Spleen (tissue), 11 donors: ENCODE measurements at regions not wholly inside any gene's neighbourhood (a gene's known extent, or its start where the extent isn't known, plus 50 kb on each side); places are given as distances from the start of the nearest gene placed in this dataset.

Source experiments
- DNase-seq: peaks from one replicate; pipeline ENCODE4 v3.0.0-alpha.2; 2020
- H3K27ac ChIP-seq, 8 donors: fragments of 200-600 bp; sonication (generic) in 7 of 8; 1 replicate in 4 of 8; 2 replicates in 4 of 8; pipeline versions ENCODE4 v1.5.0 to v1.8.0; 2016 to 2021; ENCODE audit warnings: inconsistent platforms in 4 of 8, mild to moderate bottlenecking in 4 of 8, moderate library complexity in 1 of 8
- H3K27me3 ChIP-seq, 7 donors: fragments of 200-600 bp; sonication (generic) in 6 of 7; replicated peaks in 1 of 7; 1 replicate in 4 of 7; 2 replicates in 3 of 7; pipeline versions ENCODE4 v1.5.0 to v1.8.0; 2016 to 2021; ENCODE audit warnings: inconsistent platforms in 3 of 7, mild to moderate bottlenecking in 1 of 7
- H3K36me3 ChIP-seq, 6 donors: fragments of 200-600 bp; sonication (generic) in 5 of 6; 1 replicate in 4 of 6; 2 replicates in 2 of 6; pipeline versions ENCODE4 v1.5.0 to v1.8.0; 2016 to 2021; ENCODE audit warnings: inconsistent platforms in 2 of 6
- H3K4me1 ChIP-seq, 6 donors: fragments of 200-600 bp; sonication (generic) in 5 of 6; 1 replicate in 3 of 6; 2 replicates in 3 of 6; pipeline versions ENCODE4 v1.5.0 to v1.8.0; 2016 to 2021; ENCODE audit warnings: inconsistent platforms in 3 of 6
- H3K4me3 ChIP-seq, 8 donors: fragments of 200-600 bp; sonication (generic) in 7 of 8; 1 replicate in 4 of 8; 2 replicates in 4 of 8; pipeline versions ENCODE4 v1.5.0 to v1.8.0; 2016 to 2021; ENCODE audit warnings: inconsistent platforms in 4 of 8, mild to moderate bottlenecking in 4 of 8, moderate library complexity in 2 of 8
- H3K9me3 ChIP-seq, 8 donors: fragments of 200-600 bp; sonication (generic) in 7 of 8; 1 replicate in 4 of 8; 2 replicates in 4 of 8; pipeline versions ENCODE4 v1.5.0 to v1.8.0; 2016 to 2021; ENCODE audit warnings: inconsistent platforms in 4 of 8
- CTCF ChIP-seq, 11 experiments: fragments of 200-600 bp in 7 of 11; fragments of 450-650 bp in 4 of 11; sonication (generic) in 4 of 11; IDR thresholded peaks in 8 of 11; conservative IDR thresholded peaks in 3 of 11; 1 replicate in 7 of 11; 2 replicates in 4 of 11; pipeline versions ENCODE4 v1.4.0 to v1.8.0; 2016 to 2021; ENCODE audit warnings: antibody characterized with exemption in 11 of 11, inconsistent platforms in 4 of 11, mild to moderate bottlenecking in 1 of 11
- POLR2A ChIP-seq, 3 donors: fragments of 450-650 bp; IDR thresholded peaks; one replicate each; pipeline ENCODE4 v1.5.1; 2017; ENCODE audit warnings: antibody characterized with exemption in 3 of 3, mild to moderate bottlenecking in 1 of 3
- POLR2AphosphoS5 ChIP-seq, 3 donors: sonication (generic); formaldehyde crosslinking; IDR thresholded peaks; one replicate each; pipeline ENCODE4 v1.5.1; 2017; ENCODE audit warnings: antibody characterized with exemption in 3 of 3
- WGBS, 5 donors: extraction: QIAGEN DNeasy Blood & Tissue Kit in 3 of 5; methylation state at CpG; one replicate each; pipeline versions ENCODE4 v1.1.5 to v1.1.7; 2013 to 2018; 5-methylcytosine and 5-hydroxymethylcytosine counted together
- intact Hi-C: fragments of 100-400 bp; cut with DNase I; formaldehyde crosslinking; loops from one replicate; pipeline ENCODE4 v1.15.0; 2023; ENCODE audit warnings: low total_unique reads
- donor health status: healthy with polysubstance abuse.
- donor health status: DM: no; HTN: no; CAD: no; lungs with moderate emphysema.
- donor health status: DM: no; HTN: no; CAD: no.
- donor health status: Bipolar disorder and iron deficiency.
- donor health status: healthy.
- donor health status: DM: no; HTN: no; CAD: no.
- donor health status: DM: yes; HTN: yes; CAD: no.

- TF ChIP-seq POLR2A (IDR thresholded peaks at IDR 0.05) (no peak), POLR2AphosphoS5 (IDR thresholded peaks at IDR 0.05) (no peak), CTCF (IDR thresholded peaks at IDR 0.05 in 8 of 11, conservative IDR thresholded peaks at IDR 0.05 in 3 of 11) (no peak)
- DNase-seq = no peak
- H3K27me3 ChIP-seq = no peaks in the 10 kb centered on the region
- H3K27ac ChIP-seq = peak overlapping the region in 3 of 8 donors; percentile 11 to 37 (median 36)
- intact Hi-C loops = no loop called here
- H3K9me3 ChIP-seq = no peaks in the 10 kb centered on the region
- H3K36me3 ChIP-seq = no peaks in the 10 kb centered on the region
- no peak overlapping the region for H3K4me3 ChIP-seq
- H3K4me1 ChIP-seq = peaks cover 14 to 77% (median 31%) of the 10 kb centered on the region in 6 donors
- WGBS, 5 donors = 63 to 96% (median 90%) methylated on average over 4 of the region's 4 CpGs
Observed at GRCh38 chr12:124679047-124679446, 111.6 kb upstream of the NCOR2 start.

- intact Hi-C loops = no loop called here
- no peak overlapping the region for H3K4me3 ChIP-seq
- whole genome bisulfite sequencing, 5 donors = 37 to 63% (median 51%) methylated on average over 10 to 15 of the region's 15 CpGs
- TF ChIP-seq POLR2A (IDR thresholded peaks at IDR 0.05) (no peak), POLR2AphosphoS5 (IDR thresholded peaks at IDR 0.05) (peak in 1 of 3 donors; percentile 59)
- H3K27me3 ChIP-seq = no peaks in the 10 kb centered on the region
- H3K9me3 ChIP-seq = no peaks in the 10 kb centered on the region
- DNase-seq = no peak
- peaks cover 14 to 75% (median 31%) of the 10 kb centered on the region in 6 donors for H3K4me1 ChIP-seq
- H3K36me3 ChIP-seq = no peaks in the 10 kb centered on the region
- peak overlapping the region in 2 of 8 donors; percentile 1 to 37 for H3K27ac ChIP-seq
Observed at GRCh38 chr12:124678421-124678893, 111.0 kb upstream of the NCOR2 start.

GRCh38 chr12:124677552-124678356 lies 110.3 kb upstream of the NCOR2 start:
- H3K4me1 ChIP-seq = peaks cover 14 to 69% (median 31%) of the 10 kb centered on the region in 6 donors
- H3K27ac ChIP-seq = peak overlapping the region in 1 of 8 donors; percentile 1
- DNase-seq = no peak
- TF ChIP-seq CTCF (IDR thresholded peaks at IDR 0.05 in 8 of 11, conservative IDR thresholded peaks at IDR 0.05 in 3 of 11) (no peak), POLR2AphosphoS5 (IDR thresholded peaks at IDR 0.05) (no peak)
- no peak overlapping the region for H3K4me3 ChIP-seq
- H3K9me3 ChIP-seq = no peaks in the 10 kb centered on the region
- no peaks in the 10 kb centered on the region for H3K27me3 ChIP-seq
- H3K36me3 ChIP-seq = no peaks in the 10 kb centered on the region
- intact Hi-C loops = no loop called here
- WGBS, 5 donors = 89 to 96% (median 95%) methylated on average over 21 of the region's 21 CpGs

- Histone ChIP-seq H3K36me3 (no peaks in the 10 kb centered on the region), H3K27me3 (no peaks in the 10 kb centered on the region), H3K4me1 (peaks cover 14 to 61% (median 27%) of the 10 kb centered on the region in 6 donors), H3K4me3 (no peak overlapping the region), H3K9me3 (no peaks in the 10 kb centered on the region), H3K27ac (peak overlapping the region in 2 of 8 donors; percentile 43 to 51)
- intact Hi-C loops = no loop called here
- TF ChIP-seq CTCF (IDR thresholded peaks at IDR 0.05 in 8 of 11, conservative IDR thresholded peaks at IDR 0.05 in 3 of 11) = no peak
- no peak for TF ChIP-seq POLR2A (IDR thresholded peaks at IDR 0.05)
- TF ChIP-seq POLR2AphosphoS5 (IDR thresholded peaks at IDR 0.05) = no peak
- 87 to 95% (median 94%) methylated on average over 33 to 42 of the region's 42 CpGs for WGBS, 5 donors
- no peak for DNase-seq
Observed at GRCh38 chr12:124676714-124677462, 109.5 kb upstream of the NCOR2 start.
